HEK293T (cell line): ENCODE measurements at regions not wholly inside any gene's neighbourhood (a gene's known extent, or its start where the extent isn't known, plus 50 kb on each side); places are given as distances from the start of the nearest gene placed in this dataset.
"Not testable (repeated sequence)": the region's sequence is repeated elsewhere in the genome, so short reads cannot be mapped to it uniquely, and the experiment has no call there.

Experiments
- CTCF ChIA-PET: fragments of 350-600 bp; formaldehyde crosslinking; extraction: SDS; loops from one replicate; lab custom pipeline; 2021; ENCODE audit warnings: antibody characterized with exemption, inconsistent platforms; lab: Yijun Ruan, JAX
- POLR2A ChIA-PET: fragments of 350-600 bp; formaldehyde crosslinking; extraction: SDS; loops from one replicate; lab custom pipeline; 2020; ENCODE audit warnings: antibody characterized with exemption, inconsistent platforms; lab: Yijun Ruan, JAX
- DNase-seq: peaks from one replicate; pipeline ENCODE4 v3.0.0; 2012; ENCODE audit warnings: mixed read lengths; ENCODE audit errors: extremely low spot score
- ARNT ChIP-seq: fragments of 450-650 bp; IDR thresholded peaks from 2 replicates; pipeline ENCODE4 v1.6.1; 2017; ENCODE audit warnings: mild to moderate bottlenecking
- BHLHE40 ChIP-seq: fragments of 450-650 bp; IDR thresholded peaks from 2 replicates; pipeline ENCODE4 v1.6.1; 2016; ENCODE audit warnings: mild to moderate bottlenecking, moderate library complexity, borderline replicate concordance
- CTBP1 ChIP-seq: fragments of 450-650 bp; IDR thresholded peaks from 2 replicates; pipeline ENCODE4 v1.6.1; 2016; ENCODE audit warnings: borderline replicate concordance
- ELF4 ChIP-seq: fragments of 450-650 bp; IDR thresholded peaks from 2 replicates; pipeline ENCODE4 v1.6.1; 2017; ENCODE audit warnings: antibody characterized with exemption
- FOXA1 ChIP-seq: fragments of 450-650 bp; IDR thresholded peaks from 2 replicates; pipeline ENCODE4 v1.6.1; 2016; ENCODE audit warnings: mild to moderate bottlenecking
- FOXK2 ChIP-seq: fragments of 450-650 bp; IDR thresholded peaks from 2 replicates; pipeline ENCODE4 v1.6.1; 2016; ENCODE audit warnings: mild to moderate bottlenecking
- FOXM1 ChIP-seq: fragments of 450-650 bp; IDR thresholded peaks from 2 replicates; pipeline ENCODE4 v1.6.1; 2017; ENCODE audit warnings: mild to moderate bottlenecking, borderline replicate concordance
- HDGF ChIP-seq: fragments of 450-650 bp; IDR thresholded peaks from 2 replicates; pipeline ENCODE4 v1.6.1; 2017; ENCODE audit warnings: antibody characterized with exemption, borderline replicate concordance
- L3MBTL2 ChIP-seq: fragments of 450-650 bp; conservative IDR thresholded peaks from 2 replicates; pipeline ENCODE4 v1.6.1; 2016; ENCODE audit warnings: mild to moderate bottlenecking
- LEF1 ChIP-seq: fragments of 450-650 bp; IDR thresholded peaks from 2 replicates; pipeline ENCODE4 v1.6.1; 2017; ENCODE audit warnings: mild to moderate bottlenecking, borderline replicate concordance
- NFRKB ChIP-seq: fragments of 450-650 bp; IDR thresholded peaks from 2 replicates; pipeline ENCODE4 v1.6.1; 2016; ENCODE audit warnings: mild to moderate bottlenecking, moderate library complexity
- PKNOX1 ChIP-seq: fragments of 450-650 bp; IDR thresholded peaks from 2 replicates; pipeline ENCODE4 v1.6.1; 2016
- SP1 ChIP-seq: fragments of 450-650 bp; IDR thresholded peaks from 2 replicates; pipeline ENCODE4 v1.6.1; 2017
- SUZ12 ChIP-seq: fragments of 450-650 bp; IDR thresholded peaks from 2 replicates; pipeline ENCODE4 v1.6.1; 2016; ENCODE audit warnings: mild to moderate bottlenecking
- TARDBP ChIP-seq: fragments of 450-650 bp; IDR thresholded peaks from 2 replicates; pipeline ENCODE4 v1.6.1; 2016
- ZNF384 ChIP-seq: fragments of 450-650 bp; IDR thresholded peaks from 2 replicates; pipeline ENCODE4 v1.6.1; 2016

GRCh38 chr9:85443190-85443598 is 298.6 kb downstream of the AGTPBP1 start:
- DNase-seq: no peak
- POLR2A ChIA-PET: no interaction called here
- TF ChIP-seq FOXK2 (no peak), BHLHE40 (no peak), ELF4 (no peak), NFRKB (no peak), SP1 (no peak)
- CTCF ChIA-PET: no interaction called here

- ChIA-PET POLR2A (no interaction called here), CTCF (no interaction called here)
- TF ChIP-seq BHLHE40 (no peak), FOXA1 (no peak), FOXM1 (no peak), ZNF384 (no peak), NFRKB (no peak), SUZ12 (no peak), LEF1 (no peak), SP1 (no peak), PKNOX1 (no peak), ELF4 (no peak), TARDBP (no peak), CTBP1 (no peak), ARNT (no peak), FOXK2 (no peak), L3MBTL2 (no peak), HDGF (no peak)
- no peak for DNase-seq
Measured at GRCh38 chr9:85439791-85440190, 302.0 kb downstream of the AGTPBP1 start.

- POLR2A ChIA-PET, DNase-seq: not testable (repeated sequence)
- CTCF ChIA-PET: interaction anchor here (0.6 kb wide), 1 partner anchor 359 kb away, joined by 3 read pairs; no protein-coding TSS in a partner anchor
Measured at GRCh38 chr9:85433956-85434355, 307.8 kb downstream of the AGTPBP1 start.

- DNase-seq, POLR2A ChIA-PET: not testable (repeated sequence)
- CTCF ChIA-PET: interaction anchor here (0.6 kb wide), 1 partner anchor 360 kb away, joined by 3 read pairs; no protein-coding TSS in a partner anchor
Measured at GRCh38 chr9:85433551-85433950, 308.2 kb downstream of the AGTPBP1 start.

- ChIA-PET POLR2A (no interaction called here), CTCF (no interaction called here)
- TF ChIP-seq ARNT (no peak), L3MBTL2 (no peak)
- no peak for DNase-seq
Measured at GRCh38 chr9:85433046-85433445, 308.7 kb downstream of the AGTPBP1 start.

- POLR2A ChIA-PET: no interaction called here
- CTCF ChIA-PET: no interaction called here
- TF ChIP-seq NFRKB: no peak
- no peak for DNase-seq
Measured at GRCh38 chr9:85432599-85432998, 309.2 kb downstream of the AGTPBP1 start.

GRCh38 chr9:85431339-85432102 is 310.2 kb downstream of the AGTPBP1 start:
- ChIA-PET POLR2A (no interaction called here), CTCF (interaction anchor here (1.0 kb wide), 1 partner anchor 100 kb away, joined by 3 read pairs; no protein-coding TSS in a partner anchor)
- peak; percentile 53 for TF ChIP-seq PKNOX1
- TF ChIP-seq NFRKB: no peak
- DNase-seq: no peak

- TF ChIP-seq ZNF384 (no peak), SUZ12 (no peak), CTBP1 (no peak), FOXM1 (no peak), L3MBTL2 (no peak), NFRKB (no peak), BHLHE40 (no peak), ELF4 (no peak), FOXA1 (no peak), ARNT (no peak), FOXK2 (no peak), LEF1 (no peak)
- ChIA-PET POLR2A (no interaction called here), CTCF (interaction anchor here (0.7 to 1.0 kb wide), 2 partner anchors 99 to 1027 kb away, joined by 3 read pairs; no protein-coding TSS in a partner anchor)
- DNase-seq: peak; percentile 28
Measured at GRCh38 chr9:85430659-85431338, 311.0 kb downstream of the AGTPBP1 start.
